ENCODE measurements at regions not wholly inside any gene's neighbourhood (a gene's known extent, or its start where the extent isn't known, plus 50 kb on each side); places are given as distances from the start of the nearest gene placed in this dataset.

GRCh38 chr2:181172676-181173075 is 192.3 kb downstream of the UBE2E3 start:
- TF ChIP-seq POLR2A (IDR thresholded peaks at IDR 0.05) (no peak), CTCF (IDR thresholded peaks at IDR 0.05) (no peak)

All from vagina (tissue), 2 donors.